IMR-90 (cell line): ENCODE measurements at regions not wholly inside any gene's neighbourhood (a gene's known extent, or its start where the extent isn't known, plus 50 kb on each side); places are given as distances from the start of the nearest gene placed in this dataset.

Source experiments
- ATAC-seq: fragments of 200-7000 bp; cut with Tn5 transposase; 2 replicates; pipeline ENCODE4 v1.9.1; 2020; ENCODE audit warnings: low read depth, mild to moderate bottlenecking, moderate library complexity
- BruUV-seq: library from RNA; stranded (reverse); fragments of 400-500 nt; replicated peaks from 2 replicates; lab custom pipeline; 2021; lab: Mats Ljungman, UMichigan
- CTCF ChIA-PET: fragments of 300-600 bp; formaldehyde crosslinking; extraction: SDS; loops from one replicate; lab custom pipeline; 2021; ENCODE audit warnings: antibody characterized with exemption; lab: Yijun Ruan, JAX
- POLR2A ChIA-PET: fragments of 300-600 bp; sonication (Branson Sonifier 250); formaldehyde crosslinking; loops from one replicate; lab custom pipeline; 2022; ENCODE audit warnings: antibody characterized with exemption; ENCODE audit not compliant: unreplicated experiment; lab: Charles Lee
- DNase-seq: peaks from one replicate; pipeline ENCODE4 v3.0.0; 2013
- H2AFZ ChIP-seq: replicated peaks from 2 replicates; pipeline ENCODE3; 2013; ENCODE audit warnings: low read length, mild to moderate bottlenecking; ENCODE audit not compliant: poor library complexity
- H2AK5ac ChIP-seq: 2 replicates; pipeline ENCODE4 v1.6.1; 2013; ENCODE audit warnings: low read depth, low read length, inconsistent platforms
- H2AK9ac ChIP-seq: replicated peaks from 2 replicates; pipeline ENCODE3; 2013; ENCODE audit warnings: mild to moderate bottlenecking, low read depth, low read length, moderate library complexity; ENCODE audit not compliant: poor library complexity
- H2BK120ac ChIP-seq: 2 replicates; pipeline ENCODE4 v1.6.1; 2013; ENCODE audit warnings: low read depth, low read length, inconsistent platforms
- H2BK15ac ChIP-seq: 3 replicates; pipeline ENCODE4 v1.6.1; 2013; ENCODE audit warnings: low read depth, low read length, inconsistent platforms
- H2BK20ac ChIP-seq: 2 replicates; pipeline ENCODE4 v1.6.1; 2013; ENCODE audit warnings: low read depth, mild to moderate bottlenecking, inconsistent platforms, low read length, moderate library complexity
- H2BK5ac ChIP-seq: 2 replicates; pipeline ENCODE4 v1.6.1; 2013; ENCODE audit warnings: mild to moderate bottlenecking, low read depth, low read length, inconsistent platforms; ENCODE audit not compliant: poor library complexity, severe bottlenecking
- H3K14ac ChIP-seq: replicated peaks from 2 replicates; pipeline ENCODE4 v1.6.1; 2013; ENCODE audit warnings: low read depth, low read length, inconsistent platforms
- H3K18ac ChIP-seq: 2 replicates; pipeline ENCODE4 v1.6.1; 2013; ENCODE audit warnings: low read depth, low read length, control low read depth
- H3K23ac ChIP-seq: 2 replicates; pipeline ENCODE4 v1.6.1; 2013; ENCODE audit warnings: low read depth, low read length, inconsistent platforms
- H3K27ac ChIP-seq: 2 replicates; pipeline ENCODE4 v1.5.1; 2013; ENCODE audit warnings: mild to moderate bottlenecking, control low read depth, low read length; ENCODE audit not compliant: insufficient read depth
- H3K27me3 ChIP-seq: 2 replicates; pipeline ENCODE4 v1.6.1; 2013; ENCODE audit warnings: low read length; ENCODE audit not compliant: control insufficient read depth, insufficient read depth
- H3K36me3 ChIP-seq: 2 replicates; pipeline ENCODE4 v1.6.1; 2013; ENCODE audit warnings: low read length, mixed read lengths; ENCODE audit not compliant: control insufficient read depth, insufficient read depth
- H3K4ac ChIP-seq: 2 replicates; pipeline ENCODE4 v1.6.1; 2013; ENCODE audit warnings: low read depth, low read length, inconsistent platforms
- H3K4me1 ChIP-seq: 2 replicates; pipeline ENCODE4 v1.6.1; 2013; ENCODE audit warnings: low read length, mixed read lengths; ENCODE audit not compliant: control insufficient read depth, insufficient read depth
- H3K4me2 ChIP-seq: 2 replicates; pipeline ENCODE4 v1.6.1; 2013; ENCODE audit warnings: low read depth, mild to moderate bottlenecking, control low read depth, low read length, moderate library complexity
- H3K4me3 ChIP-seq: 2 replicates; pipeline ENCODE4 v1.5.1; 2013; ENCODE audit warnings: low read depth, mild to moderate bottlenecking, control low read depth, low read length, moderate library complexity; ENCODE audit not compliant: insufficient read depth
- H3K56ac ChIP-seq: 2 replicates; pipeline ENCODE4 v1.6.1; 2013; ENCODE audit warnings: low read length, inconsistent platforms; ENCODE audit not compliant: insufficient read depth; ENCODE audit errors: extremely low read depth
- H3K79me1 ChIP-seq, 2 experiments: 2 replicates each; pipeline ENCODE4 v1.6.1; 2013; ENCODE audit warnings: low read length in 2 of 2, inconsistent platforms in 1 of 2, low read depth in 1 of 2
- H3K9ac ChIP-seq: 2 replicates; pipeline ENCODE4 v1.6.1; 2013; ENCODE audit warnings: low read depth, low read length, control low read depth
- H3K9me1 ChIP-seq: 2 replicates; pipeline ENCODE4 v1.6.1; 2013; ENCODE audit warnings: low read length, inconsistent platforms; ENCODE audit not compliant: insufficient read depth
- H3K9me3 ChIP-seq: 2 replicates; pipeline ENCODE4 v1.6.1; 2013; ENCODE audit warnings: low read length; ENCODE audit not compliant: control insufficient read depth, insufficient read depth
- H4K20me1 ChIP-seq: 2 replicates; pipeline ENCODE4 v1.6.1; 2013; ENCODE audit warnings: low read length, inconsistent platforms; ENCODE audit not compliant: insufficient read depth
- H4K5ac ChIP-seq: 2 replicates; pipeline ENCODE4 v1.6.1; 2013; ENCODE audit warnings: mild to moderate bottlenecking, low read depth, low read length, control low read depth
- H4K8ac ChIP-seq, 2 experiments: 2 replicates each; pipeline ENCODE4 v1.6.1; 2013; ENCODE audit warnings: low read depth in 2 of 2, low read length in 2 of 2, control low read depth in 1 of 2, inconsistent platforms in 1 of 2
- H4K91ac ChIP-seq: 2 replicates; pipeline ENCODE4 v1.6.1; 2013; ENCODE audit warnings: low read depth, low read length, inconsistent platforms; ENCODE audit not compliant: insufficient read depth
- RFX5 ChIP-seq: IDR thresholded peaks from 2 replicates; pipeline ENCODE4 v1.8.0; 2012; ENCODE audit warnings: low read depth, mild to moderate bottlenecking, low read length, moderate library complexity
- WGBS, 2 experiments: methylation state at CpG; one replicate each; pipeline versions ENCODE4 v1.1.5 to v1.1.7; 2013; ENCODE audit warnings: missing lambda C conversion rate in 2 of 2; ENCODE audit not compliant: insufficient read length in 1 of 2; ENCODE audit errors: extremely low coverage in 2 of 2; 5-methylcytosine and 5-hydroxymethylcytosine counted together
- dilution Hi-C: fragments of 300-500 bp; cut with HindIII; formaldehyde crosslinking; loops from one replicate; pipeline ENCODE4 v1.14.3; 2018; ENCODE audit warnings: low sequenced_read_pairs; ENCODE audit not compliant: unreplicated experiment
- in situ Hi-C: fragments of 300-500 bp; cut with MboI; formaldehyde crosslinking; loops from 3 replicates; pipeline ENCODE4 v1.14.3; 2019; ENCODE audit warnings: low sequenced_read_pairs, inconsistent platforms, mixed read lengths
- intact Hi-C: fragments of 100-400 bp; cut with micrococcal nuclease; formaldehyde crosslinking; loops from 2 replicates; pipeline ENCODE4 v1.10.0; 2022

GRCh38 chr1:37281354-37281753 is 193.0 kb upstream of the ZC3H12A start:
- Histone ChIP-seq H2BK5ac (no peak overlapping the region), H3K9me3 (no peaks in the 10 kb centered on the region), H4K20me1 (no peaks in the 10 kb centered on the region), H4K91ac (no peak overlapping the region), H2BK15ac (no peak overlapping the region), H3K36me3 (no peaks in the 10 kb centered on the region), H3K9ac (no peak overlapping the region), H2AFZ (no peak overlapping the region), H3K14ac (no peak overlapping the region), H2AK5ac (no peak overlapping the region), H2AK9ac (no peak overlapping the region), H3K27me3 (no peaks in the 10 kb centered on the region), H3K27ac (no peak overlapping the region), H2BK20ac (no peak overlapping the region), H3K4me1 (no peaks in the 10 kb centered on the region), H3K18ac (no peak overlapping the region), H3K9me1 (no peaks in the 10 kb centered on the region), H3K4me2 (no peak overlapping the region), H4K8ac (no peak overlapping the region), H3K23ac (no peak overlapping the region), H3K4ac (no peak overlapping the region), H3K4me3 (no peak overlapping the region), H3K79me1 (no peaks in the 10 kb centered on the region), H2BK120ac (no peak overlapping the region), H3K56ac (no peak overlapping the region), H4K5ac (no peak overlapping the region)
- no peak for TF ChIP-seq RFX5
- POLR2A ChIA-PET, result no interaction called here
- in situ Hi-C loops, result no loop called here
- dilution Hi-C loops, result no loop called here
- ATAC-seq (no peak), DNase-seq (no peak)
- intact Hi-C loops, result no loop called here
- no TSS peak for BruUV-seq
- WGBS, 2 experiments, result no CpG with 5 or more reads among the region's 3 CpGs
- CTCF ChIA-PET, result interaction anchor here (0.7 kb wide), 1 partner anchor 322 kb away, joined by 3 read pairs; no protein-coding TSS in a partner anchor
